GM19452 (cell line): ENCODE measurements at regions not wholly inside any gene's neighbourhood (a gene's known extent, or its start where the extent isn't known, plus 50 kb on each side); places are given as distances from the start of the nearest gene placed in this dataset.

Experiments used
- ATAC-seq: cut with Tn5 transposase; IDR thresholded peaks from one replicate; pipeline ENCODE4 v1.9.1; 2021; ENCODE audit not compliant: unreplicated experiment

- ATAC-seq: no peak
Observed at GRCh38 chr14:22390824-22391461, 198.1 kb downstream of the DAD1 start.

- no peak for ATAC-seq
Observed at GRCh38 chr14:22390195-22390594, 198.8 kb downstream of the DAD1 start.

- no peak for ATAC-seq
Observed at GRCh38 chr14:22388669-22389595, 200.1 kb downstream of the DAD1 start.

GRCh38 chr14:22387776-22388241, 201.2 kb downstream of the DAD1 start:
- no peak for ATAC-seq

- no peak for ATAC-seq
Observed at GRCh38 chr14:22386924-22387775, 201.9 kb downstream of the DAD1 start.

- no peak for ATAC-seq
Observed at GRCh38 chr14:22384974-22385526, 204.0 kb downstream of the DAD1 start.

GRCh38 chr14:22384167-22384549, 204.9 kb downstream of the DAD1 start:
- no peak for ATAC-seq

GRCh38 chr14:22383515-22384166, 205.4 kb downstream of the DAD1 start:
- ATAC-seq: peak; percentile 48

- ATAC-seq: no peak
Observed at GRCh38 chr14:22382955-22383354, 206.1 kb downstream of the DAD1 start.

- ATAC-seq: no peak
Observed at GRCh38 chr14:22382395-22382794, 206.6 kb downstream of the DAD1 start.

GRCh38 chr14:22381766-22382165, 207.3 kb downstream of the DAD1 start:
- ATAC-seq: no peak

- ATAC-seq: no peak
Observed at GRCh38 chr14:22381408-22381760, 207.6 kb downstream of the DAD1 start.

- no peak for ATAC-seq
Observed at GRCh38 chr14:22380571-22381407, 208.2 kb downstream of the DAD1 start.

GRCh38 chr14:22379727-22380126, 209.3 kb downstream of the DAD1 start:
- ATAC-seq: no peak

- ATAC-seq: no peak
Observed at GRCh38 chr14:22378181-22378580, 210.8 kb downstream of the DAD1 start.

GRCh38 chr14:22375321-22375930, 213.6 kb downstream of the DAD1 start:
- ATAC-seq: no peak

- no peak for ATAC-seq
Observed at GRCh38 chr14:22370084-22370847, 218.8 kb downstream of the DAD1 start.

- no peak for ATAC-seq
Observed at GRCh38 chr14:22358726-22359125, 230.3 kb downstream of the DAD1 start.
